Fibroblast of skin of left quadriceps (primary cell): ENCODE measurements at regions not wholly inside any gene's neighbourhood (a gene's known extent, or its start where the extent isn't known, plus 50 kb on each side); places are given as distances from the start of the nearest gene placed in this dataset.
"Not testable (repeated sequence)": the region's sequence is repeated elsewhere in the genome, so short reads cannot be mapped to it uniquely, and the experiment has no call there.

ENCODE experiments used
- DNase-seq, 2 experiments: peaks; one replicate each; pipeline ENCODE4 v3.0.0-alpha.2; 2013; ENCODE audit warnings: low read depth in 2 of 2

- DNase-seq, result not testable (repeated sequence)
Observed at GRCh38 chr13:59292240-59292639, 871.5 kb downstream of the DIAPH3 start.

- no peak for DNase-seq
Observed at GRCh38 chr13:59299584-59299983, 864.1 kb downstream of the DIAPH3 start.

- no peak for DNase-seq
Observed at GRCh38 chr13:59300355-59301173, 863.2 kb downstream of the DIAPH3 start.

GRCh38 chr13:59301174-59301567 is 862.6 kb downstream of the DIAPH3 start:
- DNase-seq, result no peak

GRCh38 chr13:59303433-59303832 is 860.3 kb downstream of the DIAPH3 start:
- DNase-seq, result peak; percentile 12 to 21

- DNase-seq, result no peak
Observed at GRCh38 chr13:59304596-59304995, 859.1 kb downstream of the DIAPH3 start.

- no peak for DNase-seq
Observed at GRCh38 chr13:59305896-59306295, 857.8 kb downstream of the DIAPH3 start.

GRCh38 chr13:59312776-59313175 is 851.0 kb downstream of the DIAPH3 start:
- no peak for DNase-seq

GRCh38 chr13:59318320-59318930 is 845.3 kb downstream of the DIAPH3 start:
- peak; percentile 43 to 47 for DNase-seq

GRCh38 chr13:59319276-59319675 is 844.5 kb downstream of the DIAPH3 start:
- no peak for DNase-seq

- DNase-seq, result no peak
Observed at GRCh38 chr13:59320021-59320420, 843.7 kb downstream of the DIAPH3 start.

- not testable (repeated sequence) for DNase-seq
Observed at GRCh38 chr13:59324401-59324800, 839.3 kb downstream of the DIAPH3 start.

- no peak for DNase-seq
Observed at GRCh38 chr13:59326717-59327116, 837.0 kb downstream of the DIAPH3 start.

GRCh38 chr13:59330764-59331163 is 833.0 kb downstream of the DIAPH3 start:
- no peak for DNase-seq

GRCh38 chr13:59332966-59333365 is 830.8 kb downstream of the DIAPH3 start:
- no peak for DNase-seq

GRCh38 chr13:59337070-59337469 is 826.7 kb downstream of the DIAPH3 start:
- peak in 1 of 2 experiments; percentile 10 for DNase-seq

- DNase-seq, result no peak
Observed at GRCh38 chr13:59340151-59340550, 823.6 kb downstream of the DIAPH3 start.

- DNase-seq, result no peak
Observed at GRCh38 chr13:59340581-59340980, 823.1 kb downstream of the DIAPH3 start.

GRCh38 chr13:59342400-59342799 is 821.3 kb downstream of the DIAPH3 start:
- DNase-seq, result no peak

GRCh38 chr13:59343132-59343531 is 820.6 kb downstream of the DIAPH3 start:
- DNase-seq, result no peak

- DNase-seq, result no peak
Observed at GRCh38 chr13:59343993-59344822, 819.5 kb downstream of the DIAPH3 start.

GRCh38 chr13:59345311-59345710 is 818.4 kb downstream of the DIAPH3 start:
- no peak for DNase-seq
